Thyroid gland (tissue), 4 donors: ENCODE measurements at regions not wholly inside any gene's neighbourhood (a gene's known extent, or its start where the extent isn't known, plus 50 kb on each side); places are given as distances from the start of the nearest gene placed in this dataset.

Experiments
- DNase-seq, 2 donors: peaks; one replicate each; pipeline ENCODE4 v3.0.0-alpha.2; 2019
- H3K27ac ChIP-seq, 3 donors: fragments of 200-600 bp; sonication (generic); 1 replicate in 2 of 3; 2 replicates in 1 of 3; pipeline ENCODE4 v1.5.1; 2016 to 2019; ENCODE audit warnings: mild to moderate bottlenecking in 1 of 3, moderate library complexity in 1 of 3
- H3K27me3 ChIP-seq: fragments of 200-600 bp; sonication (generic); one replicate; pipeline ENCODE4 v1.5.1; 2019
- H3K36me3 ChIP-seq, 2 donors: fragments of 200-600 bp; sonication (generic); one replicate each; pipeline ENCODE4 v1.5.1; 2016 to 2019
- H3K4me1 ChIP-seq, 2 donors: fragments of 200-600 bp; sonication (generic); one replicate each; pipeline ENCODE4 v1.5.1; 2017 to 2019
- H3K4me3 ChIP-seq, 3 donors: fragments of 200-600 bp; sonication (generic); replicated peaks in 1 of 3; 1 replicate in 2 of 3; 2 replicates in 1 of 3; pipeline ENCODE4 v1.5.1; 2016; ENCODE audit warnings: mild to moderate bottlenecking in 1 of 3
- H3K9me3 ChIP-seq: fragments of 200-600 bp; sonication (generic); one replicate; pipeline ENCODE4 v1.5.1; 2017
- CTCF ChIP-seq, 6 experiments: fragments of 200-600 bp in 3 of 6; fragments of 450-650 bp in 3 of 6; sonication (generic) in 3 of 6; IDR thresholded peaks; one replicate each; pipeline ENCODE4 v1.5.1; 2016 to 2019; ENCODE audit warnings: antibody characterized with exemption in 6 of 6, mild to moderate bottlenecking in 2 of 6, inconsistent platforms in 1 of 6, moderate library complexity in 1 of 6
- POLR2A ChIP-seq, 2 donors: fragments of 450-650 bp; IDR thresholded peaks; one replicate each; pipeline ENCODE4 v1.6.1; 2017; ENCODE audit warnings: antibody characterized with exemption in 2 of 2, mild to moderate bottlenecking in 2 of 2, moderate library complexity in 1 of 2
- WGBS, 2 donors: methylation state at CpG; one replicate each; pipeline ENCODE4 v1.1.5; 2017; 5-methylcytosine and 5-hydroxymethylcytosine counted together
- intact Hi-C: fragments of 100-400 bp; cut with DNase I; formaldehyde crosslinking; loops from one replicate; pipeline ENCODE4 v1.15.1; 2023

GRCh38 chr2:144151405-144151804, 368.5 kb downstream of the ZEB2 start:
- intact Hi-C loops, result no loop called here
- no peaks in the 10 kb centered on the region for H3K27me3 ChIP-seq
- no peak overlapping the region for H3K27ac ChIP-seq
- H3K4me1 ChIP-seq, result no peaks in the 10 kb centered on the region
- H3K36me3 ChIP-seq, result no peaks in the 10 kb centered on the region
- DNase-seq, result no peak
- H3K9me3 ChIP-seq, result no peaks in the 10 kb centered on the region
- WGBS, 2 donors, result 91 to 97% methylated on average over 1 of the region's 1 CpG
- TF ChIP-seq CTCF (IDR thresholded peaks at IDR 0.05) (no peak), POLR2A (IDR thresholded peaks at IDR 0.05) (no peak)
- no peak overlapping the region for H3K4me3 ChIP-seq

GRCh38 chr2:144147356-144147755, 372.6 kb downstream of the ZEB2 start:
- Histone ChIP-seq H3K36me3 (no peaks in the 10 kb centered on the region), H3K4me3 (no peak overlapping the region), H3K4me1 (peaks cover 8 to 11% of the 10 kb centered on the region in 2 donors), H3K27me3 (no peaks in the 10 kb centered on the region), H3K27ac (no peak overlapping the region), H3K9me3 (no peaks in the 10 kb centered on the region)
- DNase-seq, result no peak
- 96 to 98% methylated on average over 2 of the region's 2 CpGs for WGBS, 2 donors
- TF ChIP-seq POLR2A (IDR thresholded peaks at IDR 0.05) (no peak), CTCF (IDR thresholded peaks at IDR 0.05) (no peak)
- intact Hi-C loops, result no loop called here

GRCh38 chr2:144146876-144147275, 373.0 kb downstream of the ZEB2 start:
- no peaks in the 10 kb centered on the region for H3K27me3 ChIP-seq
- intact Hi-C loops, result no loop called here
- 89 to 91% methylated on average over 2 of the region's 2 CpGs for WGBS, 2 donors
- peaks cover 8 to 11% of the 10 kb centered on the region in 2 donors for H3K4me1 ChIP-seq
- no peaks in the 10 kb centered on the region for H3K36me3 ChIP-seq
- no peak overlapping the region for H3K27ac ChIP-seq
- no peak overlapping the region for H3K4me3 ChIP-seq
- TF ChIP-seq POLR2A (IDR thresholded peaks at IDR 0.05) (no peak), CTCF (IDR thresholded peaks at IDR 0.05) (no peak)
- H3K9me3 ChIP-seq, result no peaks in the 10 kb centered on the region
- DNase-seq, result no peak

GRCh38 chr2:144146076-144146475, 373.8 kb downstream of the ZEB2 start:
- WGBS, 2 donors, result 77 to 90% methylated on average over 1 of the region's 1 CpG
- H3K36me3 ChIP-seq, result no peaks in the 10 kb centered on the region
- H3K27ac ChIP-seq, result no peak overlapping the region
- DNase-seq, result no peak
- intact Hi-C loops, result no loop called here
- TF ChIP-seq POLR2A (IDR thresholded peaks at IDR 0.05), result no peak
- no peak for TF ChIP-seq CTCF (IDR thresholded peaks at IDR 0.05)
- peaks cover 8 to 11% of the 10 kb centered on the region in 2 donors for H3K4me1 ChIP-seq
- H3K4me3 ChIP-seq, result no peak overlapping the region
- H3K27me3 ChIP-seq, result no peaks in the 10 kb centered on the region
- no peaks in the 10 kb centered on the region for H3K9me3 ChIP-seq

- TF ChIP-seq POLR2A (IDR thresholded peaks at IDR 0.05) (no peak), CTCF (IDR thresholded peaks at IDR 0.05) (no peak)
- Histone ChIP-seq H3K4me1 (peaks cover 8 to 11% of the 10 kb centered on the region in 2 donors), H3K36me3 (no peaks in the 10 kb centered on the region), H3K4me3 (no peak overlapping the region), H3K9me3 (no peaks in the 10 kb centered on the region), H3K27me3 (no peaks in the 10 kb centered on the region), H3K27ac (peak overlapping the region in 1 of 3 donors; percentile 30)
- WGBS, 2 donors, result 85 to 90% methylated on average over 4 of the region's 4 CpGs
- DNase-seq, result no peak
- intact Hi-C loops, result no loop called here
Observed at GRCh38 chr2:144143294-144144151, 376.4 kb downstream of the ZEB2 start.
